Naive thymus-derived CD4-positive, alpha-beta T cell (primary cell): ENCODE measurements at regions not wholly inside any gene's neighbourhood (a gene's known extent, or its start where the extent isn't known, plus 50 kb on each side); places are given as distances from the start of the nearest gene placed in this dataset.

Experiments used
- ATAC-seq: fragments of 150-1000 bp; cut with Tn5 transposase; 2 replicates; pipeline ENCODE4 v1.10.0; 2021; ENCODE audit warnings: mild to moderate bottlenecking, moderate library complexity
- CTCF ChIA-PET: fragments of 350-600 bp; sonication (Branson Sonifier 250); formaldehyde crosslinking; loops from one replicate; lab custom pipeline; 2021; ENCODE audit warnings: antibody characterized with exemption; lab: Charles Lee
- POLR2A ChIA-PET: fragments of 350-600 bp; sonication (Branson Sonifier 250); formaldehyde crosslinking; loops from one replicate; lab custom pipeline; 2021; ENCODE audit warnings: antibody characterized with exemption, inconsistent platforms; lab: Charles Lee
- DNase-seq, 9 donors: peaks; one replicate each; pipeline versions ENCODE4 v3.0.0 to v3.0.0-alpha.2; 2020 to 2022; ENCODE audit warnings: mixed read lengths in 1 of 9
- H3K27ac ChIP-seq: one replicate; pipeline ENCODE4 v1.7.0; 2013; ENCODE audit warnings: mild to moderate bottlenecking, low read depth, low read length, moderate library complexity
- H3K27me3 ChIP-seq, 2 donors: one replicate each; pipeline ENCODE4 v1.7.0; 2013; ENCODE audit warnings: low read length in 2 of 2, mild to moderate bottlenecking in 2 of 2, moderate library complexity in 2 of 2; ENCODE audit not compliant: control insufficient read depth in 2 of 2, insufficient read depth in 2 of 2
- H3K36me3 ChIP-seq, 3 experiments: 1 replicate in 2 of 3; 2 replicates in 1 of 3; pipeline ENCODE4 v1.7.0; 2013; ENCODE audit warnings: low read length in 3 of 3, mild to moderate bottlenecking in 3 of 3, moderate library complexity in 1 of 3; ENCODE audit not compliant: insufficient read depth in 3 of 3, control insufficient read depth in 2 of 3
- H3K4me1 ChIP-seq, 2 donors: one replicate each; pipeline ENCODE4 v1.7.0; 2013; ENCODE audit warnings: low read length in 2 of 2, mild to moderate bottlenecking in 2 of 2, moderate library complexity in 1 of 2; ENCODE audit not compliant: control insufficient read depth in 2 of 2, insufficient read depth in 2 of 2
- H3K4me3 ChIP-seq: 2 replicates; pipeline ENCODE4 v1.7.0; 2013; ENCODE audit warnings: mild to moderate bottlenecking, low read length
- H3K9me3 ChIP-seq, 3 experiments: 1 replicate in 2 of 3; 2 replicates in 1 of 3; pipeline ENCODE4 v1.7.0; 2013; ENCODE audit warnings: low read length in 3 of 3; ENCODE audit not compliant: control insufficient read depth in 2 of 3
- H3K27ac Mint-ChIP-seq, 9 donors: one replicate each; pipeline ENCODE4 v1.8.0; 2020 to 2022; ENCODE audit warnings: mixed read lengths in 9 of 9, mild to moderate bottlenecking in 8 of 9, moderate library complexity in 5 of 9, inconsistent platforms in 2 of 9
- H3K27me3 Mint-ChIP-seq, 5 donors: one replicate each; pipeline ENCODE4 v1.8.0; 2021 to 2022; ENCODE audit warnings: mixed read lengths in 5 of 5, mild to moderate bottlenecking in 1 of 5
- H3K36me3 Mint-ChIP-seq, 5 donors: one replicate each; pipeline ENCODE4 v1.8.0; 2020 to 2022; ENCODE audit warnings: mixed read lengths in 5 of 5, mild to moderate bottlenecking in 3 of 5, inconsistent platforms in 1 of 5
- H3K4me1 Mint-ChIP-seq, 7 donors: one replicate each; pipeline ENCODE4 v1.8.0; 2020 to 2022; ENCODE audit warnings: mixed read lengths in 7 of 7, mild to moderate bottlenecking in 3 of 7, inconsistent platforms in 1 of 7
- H3K4me3 Mint-ChIP-seq, 10 donors: one replicate each; pipeline ENCODE4 v1.8.0; 2020 to 2022; ENCODE audit warnings: mild to moderate bottlenecking in 10 of 10, mixed read lengths in 10 of 10, moderate library complexity in 6 of 10, inconsistent platforms in 2 of 10
- H3K9me3 Mint-ChIP-seq, 11 donors: one replicate each; pipeline ENCODE4 v1.8.0; 2020 to 2022; ENCODE audit warnings: mixed read lengths in 11 of 11, mild to moderate bottlenecking in 4 of 11, inconsistent platforms in 1 of 11, moderate library complexity in 1 of 11
- intact Hi-C, 2 donors: fragments of 100-400 bp; cut with micrococcal nuclease; formaldehyde crosslinking; loops; one replicate each; pipeline ENCODE4 v1.15.1; 2023

DNA sequence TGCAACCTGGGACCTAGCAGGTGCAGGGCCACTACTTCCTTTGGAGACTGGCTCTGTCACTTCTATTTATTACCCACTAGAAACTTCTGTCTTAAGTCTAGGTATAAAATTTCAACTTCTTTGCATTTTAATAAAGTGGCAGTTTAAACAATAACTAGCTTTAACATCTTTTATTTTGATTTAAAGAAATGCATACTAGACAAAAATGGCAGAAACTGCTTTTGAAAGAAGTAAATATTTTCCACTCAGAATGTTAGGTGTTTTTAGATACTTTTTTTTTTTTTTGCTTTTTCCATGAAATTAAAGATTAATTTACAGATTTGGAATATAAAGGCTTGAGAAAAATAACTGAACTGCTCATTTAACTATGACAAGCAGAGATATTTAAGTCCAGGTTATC lies 1477.6 kb downstream of the KCNT2 start:
- H3K27me3 ChIP-seq: no peaks in the 10 kb centered on the region
- peaks cover 0 to 2% (median 0%) of the 10 kb centered on the region in 11 donors for H3K9me3 Mint-ChIP-seq
- DNase-seq: no peak
- H3K36me3 ChIP-seq: no peaks in the 10 kb centered on the region
- H3K9me3 ChIP-seq: no peaks in the 10 kb centered on the region
- no peak overlapping the region for H3K4me3 ChIP-seq
- no peak overlapping the region for H3K27ac ChIP-seq
- no peak overlapping the region for H3K4me3 Mint-ChIP-seq
- POLR2A ChIA-PET: no interaction called here
- intact Hi-C loops: no loop called here
- H3K36me3 Mint-ChIP-seq: no peaks in the 10 kb centered on the region
- no peaks in the 10 kb centered on the region for H3K4me1 ChIP-seq
- H3K27ac Mint-ChIP-seq: no peak overlapping the region
- no peaks in the 10 kb centered on the region for H3K27me3 Mint-ChIP-seq
- no peaks in the 10 kb centered on the region for H3K4me1 Mint-ChIP-seq
- no peak for ATAC-seq
- CTCF ChIA-PET: no interaction called here

DNA sequence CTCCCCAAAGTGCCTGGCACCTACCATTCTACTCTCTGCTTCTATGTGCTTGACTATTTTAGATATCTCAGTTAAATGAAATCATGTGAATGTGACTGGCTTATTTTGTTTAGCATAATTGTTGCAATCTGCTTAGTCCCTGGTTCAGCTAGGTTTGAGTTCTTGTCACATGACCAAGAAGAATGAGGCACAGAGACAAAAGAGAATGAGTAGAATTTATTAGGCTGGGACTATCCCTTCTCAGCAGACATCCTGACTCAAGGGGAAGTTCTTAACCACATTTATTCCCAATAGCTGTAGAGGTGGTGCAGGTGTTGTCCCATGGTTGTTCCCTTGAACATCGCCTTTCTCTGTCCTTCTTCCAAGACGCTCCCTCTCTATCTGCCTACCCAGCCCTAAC lies 1485.7 kb downstream of the KCNT2 start:
- Histone ChIP-seq H3K4me1 (no peaks in the 10 kb centered on the region), H3K4me3 (no peak overlapping the region), H3K27me3 (no peaks in the 10 kb centered on the region), H3K27ac (no peak overlapping the region), H3K36me3 (no peaks in the 10 kb centered on the region), H3K9me3 (no peaks in the 10 kb centered on the region)
- Mint-ChIP-seq H3K36me3 (no peaks in the 10 kb centered on the region), H3K4me1 (no peaks in the 10 kb centered on the region), H3K4me3 (no peak overlapping the region), H3K27ac (no peak overlapping the region), H3K27me3 (no peaks in the 10 kb centered on the region), H3K9me3 (peaks cover 0 to 1% (median 0%) of the 10 kb centered on the region in 11 donors)
- DNase-seq (no peak), ATAC-seq (no peak)
- CTCF ChIA-PET: no interaction called here
- intact Hi-C loops: no loop called here
- POLR2A ChIA-PET: no interaction called here

DNA sequence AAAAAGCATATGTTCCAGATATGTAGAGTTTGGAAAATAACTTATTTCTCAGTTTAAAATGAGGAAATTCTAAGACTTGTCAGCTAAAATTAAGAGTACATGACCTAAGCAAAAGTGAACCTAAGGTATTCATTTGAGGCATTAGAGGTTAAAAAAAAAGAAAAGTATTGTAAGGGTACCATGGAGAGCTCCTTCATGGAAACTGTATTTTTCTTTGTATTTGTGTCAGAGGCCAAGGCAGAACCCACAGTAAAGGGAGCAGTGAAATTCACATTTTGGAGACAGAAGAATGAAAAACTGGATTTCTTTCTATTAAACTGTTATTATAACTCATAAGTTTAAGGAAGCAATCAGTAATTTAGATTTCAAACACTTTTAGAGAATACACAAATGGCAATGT lies 1494.8 kb downstream of the KCNT2 start:
- ATAC-seq (no peak), DNase-seq (no peak)
- H3K36me3 Mint-ChIP-seq: no peaks in the 10 kb centered on the region
- Histone ChIP-seq H3K4me3 (no peak overlapping the region), H3K36me3 (no peaks in the 10 kb centered on the region), H3K27me3 (no peaks in the 10 kb centered on the region), H3K9me3 (no peaks in the 10 kb centered on the region), H3K27ac (no peak overlapping the region), H3K4me1 (no peaks in the 10 kb centered on the region)
- H3K9me3 Mint-ChIP-seq: peaks cover 0 to 6% (median under 1%) of the 10 kb centered on the region in 11 donors
- no peaks in the 10 kb centered on the region for H3K27me3 Mint-ChIP-seq
- no peaks in the 10 kb centered on the region for H3K4me1 Mint-ChIP-seq
- intact Hi-C loops: no loop called here
- H3K4me3 Mint-ChIP-seq: no peak overlapping the region
- CTCF ChIA-PET: interaction anchor here (0.6 kb wide), 1 partner anchor 368 kb away, joined by 3 read pairs; no protein-coding TSS in a partner anchor
- H3K27ac Mint-ChIP-seq: peak overlapping the region in 1 of 9 donors; percentile 0
- POLR2A ChIA-PET: no interaction called here

DNA sequence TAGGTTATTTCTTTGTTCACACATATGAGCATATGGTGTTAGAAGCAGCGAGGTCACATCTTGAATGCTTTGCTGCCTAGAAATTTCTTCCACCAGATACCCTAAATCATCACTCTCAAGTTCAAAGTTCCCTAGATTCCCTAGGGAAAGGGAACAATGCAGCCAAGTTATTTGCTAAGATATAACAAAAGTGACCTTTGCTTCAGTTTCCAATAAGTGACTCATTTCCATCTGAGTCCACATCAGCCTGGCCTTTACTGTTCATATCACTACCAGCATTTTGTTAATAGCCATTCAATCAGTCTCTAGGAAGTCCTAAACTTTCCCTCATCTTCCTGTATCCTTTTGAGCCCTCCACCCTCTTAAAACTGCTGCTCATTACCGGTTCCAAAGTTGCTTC lies 1502.5 kb downstream of the KCNT2 start:
- H3K9me3 Mint-ChIP-seq: peaks cover 2 to 16% (median 11%) of the 10 kb centered on the region in 11 donors
- Histone ChIP-seq H3K4me1 (no peaks in the 10 kb centered on the region), H3K27ac (no peak overlapping the region), H3K36me3 (no peaks in the 10 kb centered on the region), H3K4me3 (no peak overlapping the region), H3K9me3 (no peaks in the 10 kb centered on the region), H3K27me3 (no peaks in the 10 kb centered on the region)
- H3K4me3 Mint-ChIP-seq: no peak overlapping the region
- no peaks in the 10 kb centered on the region for H3K4me1 Mint-ChIP-seq
- H3K27ac Mint-ChIP-seq: no peak overlapping the region
- DNase-seq (no peak), ATAC-seq (no peak)
- no peaks in the 10 kb centered on the region for H3K27me3 Mint-ChIP-seq
- CTCF ChIA-PET: no interaction called here
- intact Hi-C loops: no loop called here
- POLR2A ChIA-PET: no interaction called here
- no peaks in the 10 kb centered on the region for H3K36me3 Mint-ChIP-seq

DNA sequence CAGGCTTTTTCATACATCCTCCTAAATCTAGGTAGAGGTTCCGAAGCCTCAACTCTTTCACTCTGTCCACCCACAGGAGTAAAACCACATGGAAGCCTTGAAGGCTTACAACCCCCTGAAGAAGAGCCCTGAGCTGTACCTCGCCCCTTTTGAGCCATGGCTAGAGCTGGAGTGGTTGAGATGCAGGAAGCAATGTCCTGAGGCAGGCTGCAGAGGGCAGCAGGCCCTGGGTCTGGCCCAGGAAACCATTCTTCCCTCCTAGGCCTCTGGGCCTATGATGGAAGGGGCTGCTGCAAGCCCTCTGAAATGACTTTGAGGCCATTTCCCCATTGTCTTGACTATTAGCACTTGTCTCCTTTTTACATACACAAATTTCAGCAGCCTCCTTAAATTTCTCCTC lies 1503.0 kb downstream of the KCNT2 start:
- no peaks in the 10 kb centered on the region for H3K9me3 ChIP-seq
- intact Hi-C loops: no loop called here
- no peak overlapping the region for H3K27ac Mint-ChIP-seq
- no peak overlapping the region for H3K4me3 ChIP-seq
- H3K36me3 Mint-ChIP-seq: no peaks in the 10 kb centered on the region
- ChIA-PET POLR2A (no interaction called here), CTCF (no interaction called here)
- ATAC-seq: no peak
- H3K9me3 Mint-ChIP-seq: peaks cover 1 to 16% (median 11%) of the 10 kb centered on the region in 11 donors
- H3K4me1 Mint-ChIP-seq: no peaks in the 10 kb centered on the region
- H3K27ac ChIP-seq: no peak overlapping the region
- H3K27me3 Mint-ChIP-seq: no peaks in the 10 kb centered on the region
- H3K27me3 ChIP-seq: no peaks in the 10 kb centered on the region
- no peaks in the 10 kb centered on the region for H3K4me1 ChIP-seq
- H3K4me3 Mint-ChIP-seq: no peak overlapping the region
- H3K36me3 ChIP-seq: no peaks in the 10 kb centered on the region
- no peak for DNase-seq

DNA sequence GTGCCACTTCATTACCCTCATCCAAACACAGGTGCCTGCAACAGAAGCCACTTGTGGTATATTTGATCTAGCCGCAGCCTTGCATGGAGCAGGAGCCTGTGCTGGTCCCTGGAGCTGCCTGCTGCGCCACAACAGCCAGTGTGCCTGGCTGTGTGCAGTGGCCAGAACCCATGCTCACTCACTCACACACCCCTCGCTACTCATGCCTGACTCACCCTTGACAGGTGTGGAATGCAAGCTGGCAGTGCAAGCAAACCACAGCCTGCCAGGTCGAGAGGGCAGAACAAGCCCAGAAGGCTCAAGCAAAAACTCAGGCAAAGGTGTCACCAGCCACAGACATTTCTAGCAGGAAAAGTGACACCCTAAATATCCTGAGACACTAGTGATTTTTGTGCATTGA lies 1510.9 kb downstream of the KCNT2 start:
- Histone ChIP-seq H3K27me3 (no peaks in the 10 kb centered on the region), H3K36me3 (no peaks in the 10 kb centered on the region), H3K27ac (no peak overlapping the region), H3K4me1 (no peaks in the 10 kb centered on the region), H3K9me3 (no peaks in the 10 kb centered on the region), H3K4me3 (no peak overlapping the region)
- Mint-ChIP-seq H3K36me3 (no peaks in the 10 kb centered on the region), H3K27ac (no peak overlapping the region), H3K4me3 (no peak overlapping the region), H3K9me3 (peaks cover 0 to 4% (median 0%) of the 10 kb centered on the region in 11 donors), H3K4me1 (no peaks in the 10 kb centered on the region), H3K27me3 (no peaks in the 10 kb centered on the region)
- intact Hi-C loops: no loop called here
- ATAC-seq: peak; percentile 18
- ChIA-PET POLR2A (no interaction called here), CTCF (no interaction called here)
- DNase-seq: no peak

DNA sequence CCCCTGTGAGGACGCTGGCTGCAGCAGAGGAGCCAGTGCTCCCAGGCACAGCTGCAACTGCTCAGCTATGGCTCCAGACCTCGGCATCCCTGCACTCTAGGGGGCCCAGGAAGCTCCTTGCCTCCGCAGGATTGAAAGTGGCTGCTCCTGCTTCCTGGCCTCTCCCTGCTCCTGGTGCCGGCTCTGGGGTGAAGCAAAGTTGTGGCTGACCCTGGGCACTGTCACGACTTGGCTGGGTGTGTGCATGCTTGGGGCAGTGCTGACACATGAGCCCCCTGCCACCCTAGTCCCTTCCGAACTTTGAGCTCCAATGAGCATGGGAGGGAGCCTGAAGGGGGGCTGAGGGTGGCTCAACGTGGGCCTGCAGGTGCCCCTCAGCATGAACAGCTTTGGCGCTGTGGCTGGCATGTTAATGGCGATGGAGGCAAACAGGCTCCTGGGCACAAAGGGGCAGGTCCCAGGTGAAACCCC lies 1512.2 kb downstream of the KCNT2 start:
- Histone ChIP-seq H3K36me3 (no peaks in the 10 kb centered on the region), H3K27me3 (no peaks in the 10 kb centered on the region), H3K27ac (no peak overlapping the region), H3K4me1 (no peaks in the 10 kb centered on the region), H3K4me3 (no peak overlapping the region), H3K9me3 (no peaks in the 10 kb centered on the region)
- CTCF ChIA-PET: no interaction called here
- H3K27ac Mint-ChIP-seq: no peak overlapping the region
- no peak for ATAC-seq
- no peaks in the 10 kb centered on the region for H3K4me1 Mint-ChIP-seq
- peaks cover 0 to 4% (median 0%) of the 10 kb centered on the region in 11 donors for H3K9me3 Mint-ChIP-seq
- H3K36me3 Mint-ChIP-seq: no peaks in the 10 kb centered on the region
- no peaks in the 10 kb centered on the region for H3K27me3 Mint-ChIP-seq
- POLR2A ChIA-PET: no interaction called here
- intact Hi-C loops: no loop called here
- DNase-seq: no peak
- H3K4me3 Mint-ChIP-seq: no peak overlapping the region
